Thyroid gland (tissue), 4 donors: ENCODE measurements at regions not wholly inside any gene's neighbourhood (a gene's known extent, or its start where the extent isn't known, plus 50 kb on each side); places are given as distances from the start of the nearest gene placed in this dataset.
"Not testable (repeated sequence)": the region's sequence is repeated elsewhere in the genome, so short reads cannot be mapped to it uniquely, and the experiment has no call there.

ENCODE experiments used
- DNase-seq, 2 donors: peaks; one replicate each; pipeline ENCODE4 v3.0.0-alpha.2; 2019
- H3K27ac ChIP-seq, 3 donors: fragments of 200-600 bp; sonication (generic); 1 replicate in 2 of 3; 2 replicates in 1 of 3; pipeline ENCODE4 v1.5.1; 2016 to 2019; ENCODE audit warnings: mild to moderate bottlenecking in 1 of 3, moderate library complexity in 1 of 3
- H3K27me3 ChIP-seq: fragments of 200-600 bp; sonication (generic); one replicate; pipeline ENCODE4 v1.5.1; 2019
- H3K36me3 ChIP-seq, 2 donors: fragments of 200-600 bp; sonication (generic); one replicate each; pipeline ENCODE4 v1.5.1; 2016 to 2019
- H3K4me1 ChIP-seq, 2 donors: fragments of 200-600 bp; sonication (generic); one replicate each; pipeline ENCODE4 v1.5.1; 2017 to 2019
- H3K4me3 ChIP-seq, 3 donors: fragments of 200-600 bp; sonication (generic); replicated peaks in 1 of 3; 1 replicate in 2 of 3; 2 replicates in 1 of 3; pipeline ENCODE4 v1.5.1; 2016; ENCODE audit warnings: mild to moderate bottlenecking in 1 of 3
- H3K9me3 ChIP-seq: fragments of 200-600 bp; sonication (generic); one replicate; pipeline ENCODE4 v1.5.1; 2017
- POLR2A ChIP-seq, 2 donors: fragments of 450-650 bp; IDR thresholded peaks; one replicate each; pipeline ENCODE4 v1.6.1; 2017; ENCODE audit warnings: antibody characterized with exemption in 2 of 2, mild to moderate bottlenecking in 2 of 2, moderate library complexity in 1 of 2
- WGBS, 2 donors: methylation state at CpG; one replicate each; pipeline ENCODE4 v1.1.5; 2017; 5-methylcytosine and 5-hydroxymethylcytosine counted together
- intact Hi-C: fragments of 100-400 bp; cut with DNase I; formaldehyde crosslinking; loops from one replicate; pipeline ENCODE4 v1.15.1; 2023
- TF ChIP-seq, protein P1 (sequence below), 6 experiments: fragments of 200-600 bp in 3 of 6; fragments of 450-650 bp in 3 of 6; sonication (generic) in 3 of 6; IDR thresholded peaks; one replicate each; pipeline ENCODE4 v1.5.1; 2016 to 2019; ENCODE audit warnings: antibody characterized with exemption in 6 of 6, mild to moderate bottlenecking in 2 of 6, inconsistent platforms in 1 of 6, moderate library complexity in 1 of 6

- Histone ChIP-seq H3K36me3 (no peaks in the 10 kb centered on the region), H3K27me3 (no peaks in the 10 kb centered on the region), H3K27ac (no peak overlapping the region), H3K4me3 (no peak overlapping the region), H3K9me3 (no peaks in the 10 kb centered on the region), H3K4me1 (no peaks in the 10 kb centered on the region)
- no peak for TF ChIP-seq POLR2A (IDR thresholded peaks at IDR 0.05)
- TF ChIP-seq, protein P1, sequence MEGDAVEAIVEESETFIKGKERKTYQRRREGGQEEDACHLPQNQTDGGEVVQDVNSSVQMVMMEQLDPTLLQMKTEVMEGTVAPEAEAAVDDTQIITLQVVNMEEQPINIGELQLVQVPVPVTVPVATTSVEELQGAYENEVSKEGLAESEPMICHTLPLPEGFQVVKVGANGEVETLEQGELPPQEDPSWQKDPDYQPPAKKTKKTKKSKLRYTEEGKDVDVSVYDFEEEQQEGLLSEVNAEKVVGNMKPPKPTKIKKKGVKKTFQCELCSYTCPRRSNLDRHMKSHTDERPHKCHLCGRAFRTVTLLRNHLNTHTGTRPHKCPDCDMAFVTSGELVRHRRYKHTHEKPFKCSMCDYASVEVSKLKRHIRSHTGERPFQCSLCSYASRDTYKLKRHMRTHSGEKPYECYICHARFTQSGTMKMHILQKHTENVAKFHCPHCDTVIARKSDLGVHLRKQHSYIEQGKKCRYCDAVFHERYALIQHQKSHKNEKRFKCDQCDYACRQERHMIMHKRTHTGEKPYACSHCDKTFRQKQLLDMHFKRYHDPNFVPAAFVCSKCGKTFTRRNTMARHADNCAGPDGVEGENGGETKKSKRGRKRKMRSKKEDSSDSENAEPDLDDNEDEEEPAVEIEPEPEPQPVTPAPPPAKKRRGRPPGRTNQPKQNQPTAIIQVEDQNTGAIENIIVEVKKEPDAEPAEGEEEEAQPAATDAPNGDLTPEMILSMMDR (IDR thresholded peaks at IDR 0.05), result no peak
- intact Hi-C loops, result no loop called here
- 83 to 87% methylated on average over 7 of the region's 7 CpGs for WGBS, 2 donors
- DNase-seq, result no peak
Measured at GRCh38 chr10:16156681-16157080, 280.1 kb upstream of the PTER start.

- intact Hi-C loops, DNase-seq: not testable (repeated sequence)
- WGBS, 2 donors, result 80 to 81% methylated on average over 3 of the region's 3 CpGs
Measured at GRCh38 chr10:16165067-16165466, 271.7 kb upstream of the PTER start.

DNA sequence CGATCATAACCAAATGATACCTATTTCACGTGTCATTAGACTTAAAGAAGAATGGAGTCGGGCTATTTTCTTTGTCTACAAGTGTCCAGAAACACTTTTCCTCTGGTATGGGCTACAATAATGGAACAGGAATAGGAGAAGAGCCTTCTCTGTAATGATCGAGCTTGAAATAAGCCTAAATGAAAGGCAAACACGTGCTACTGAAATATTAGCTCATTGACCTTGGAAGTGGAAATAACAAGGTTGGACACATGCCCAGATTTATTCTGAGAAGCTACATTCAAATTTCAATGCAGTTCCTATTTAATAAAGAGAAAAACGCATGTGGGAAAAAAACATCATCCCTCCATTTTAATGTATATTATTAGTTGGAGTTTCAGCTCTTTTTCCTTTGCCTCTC is 254.7 kb upstream of the PTER start:
- TF ChIP-seq, protein P1 (IDR thresholded peaks at IDR 0.05), result no peak
- no peak for TF ChIP-seq POLR2A (IDR thresholded peaks at IDR 0.05)
- intact Hi-C loops, result no loop called here
- DNase-seq, result no peak

More at GRCh38 chr10:16165067-16165466, 271.7 kb upstream of the PTER start:
- H3K4me1 ChIP-seq, H3K36me3 ChIP-seq, H3K27me3 ChIP-seq, H3K27ac ChIP-seq, H3K4me3 ChIP-seq, H3K9me3 ChIP-seq: not testable (repeated sequence)

DNA sequence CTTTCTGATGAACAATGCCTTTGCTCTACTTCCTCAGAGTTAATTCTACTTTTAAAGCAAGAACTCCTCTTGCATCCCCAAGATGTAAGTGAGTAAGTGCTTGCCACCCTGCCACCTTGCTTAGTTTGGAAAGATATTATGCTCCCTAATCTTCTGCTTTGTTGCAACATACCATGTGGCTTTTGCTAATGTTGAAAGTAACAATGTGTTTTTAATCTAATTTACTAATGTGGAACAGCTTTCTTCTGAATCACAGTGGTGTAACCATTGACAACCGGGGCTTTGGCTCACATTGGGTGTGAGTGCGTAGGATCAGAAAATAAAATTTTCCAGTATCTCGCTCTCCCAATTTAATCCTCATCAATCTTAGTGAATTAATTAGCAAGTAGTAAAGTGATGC is 254.1 kb upstream of the PTER start:
- Histone ChIP-seq H3K4me3 (no peak overlapping the region), H3K36me3 (no peaks in the 10 kb centered on the region), H3K27me3 (no peaks in the 10 kb centered on the region), H3K27ac (no peak overlapping the region), H3K9me3 (no peaks in the 10 kb centered on the region), H3K4me1 (no peaks in the 10 kb centered on the region)
- no peak for DNase-seq
- 80 to 91% methylated on average over 3 of the region's 3 CpGs for WGBS, 2 donors
- TF ChIP-seq, protein P1 (IDR thresholded peaks at IDR 0.05), result no peak
- no peak for TF ChIP-seq POLR2A (IDR thresholded peaks at IDR 0.05)
- intact Hi-C loops, result no loop called here

More for the DNA sequence above, 254.7 kb upstream of the PTER start:
- 73 to 77% methylated on average over 6 of the region's 6 CpGs for WGBS, 2 donors
- H3K27me3 ChIP-seq, result no peaks in the 10 kb centered on the region
- H3K4me1 ChIP-seq, result no peaks in the 10 kb centered on the region
- H3K9me3 ChIP-seq, result no peaks in the 10 kb centered on the region
- H3K36me3 ChIP-seq, result no peaks in the 10 kb centered on the region
- H3K27ac ChIP-seq, result no peak overlapping the region
- no peak overlapping the region for H3K4me3 ChIP-seq

DNA sequence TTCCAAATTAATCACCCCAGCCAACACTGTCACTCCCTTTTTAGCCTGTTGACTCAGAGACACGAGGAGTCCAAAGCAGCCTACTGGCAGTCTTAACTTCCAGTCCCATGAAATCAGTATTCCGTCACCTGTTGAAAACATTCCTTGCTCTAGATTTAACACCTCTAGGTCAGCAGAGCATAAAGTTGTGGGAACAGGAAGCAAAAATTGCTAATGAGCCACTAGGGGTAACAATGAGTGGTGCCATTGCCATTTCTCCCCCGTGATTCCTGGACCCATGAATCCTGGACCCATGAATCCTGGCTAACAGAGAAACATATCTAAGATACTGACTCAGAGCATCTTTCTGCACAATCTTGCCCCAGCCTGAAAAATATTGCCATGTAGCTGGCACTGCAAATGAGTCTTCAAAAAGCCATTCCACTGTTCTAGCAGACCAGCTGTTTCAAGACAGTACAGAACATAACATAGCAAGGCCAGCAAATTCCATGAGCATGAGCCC is 252.7 kb upstream of the PTER start:
- Histone ChIP-seq H3K4me1 (no peaks in the 10 kb centered on the region), H3K36me3 (no peaks in the 10 kb centered on the region), H3K9me3 (no peaks in the 10 kb centered on the region), H3K27me3 (no peaks in the 10 kb centered on the region), H3K27ac (no peak overlapping the region), H3K4me3 (no peak overlapping the region)
- no peak for DNase-seq
- intact Hi-C loops, result no loop called here
- 89% methylated on average over 3 of the region's 3 CpGs for WGBS, 2 donors
- TF ChIP-seq POLR2A (IDR thresholded peaks at IDR 0.05), result no peak
- TF ChIP-seq, protein P1 (IDR thresholded peaks at IDR 0.05), result no peak

DNA sequence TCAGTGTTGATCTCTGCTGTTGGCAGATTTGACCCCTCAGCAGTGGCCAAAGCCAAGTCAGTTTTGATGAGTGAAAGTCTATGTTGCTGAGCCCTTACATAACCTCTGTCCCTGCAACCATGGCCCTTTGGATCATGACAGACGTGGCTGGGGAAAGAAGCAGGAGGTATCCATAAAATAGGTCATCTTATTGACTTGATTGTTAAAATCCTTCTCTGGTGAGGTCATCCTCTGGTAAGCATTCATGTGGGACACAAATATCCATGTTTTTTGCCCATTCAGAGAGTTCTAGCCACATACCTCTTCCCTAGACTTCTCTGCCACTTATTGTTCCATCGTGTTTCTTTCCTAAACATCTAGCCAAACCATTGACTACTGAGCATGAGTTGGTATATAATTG is 251.9 kb upstream of the PTER start:
- WGBS, 2 donors, result 67 to 79% methylated on average over 2 of the region's 2 CpGs
- intact Hi-C loops, result no loop called here

More for the DNA sequence above, 251.9 kb upstream of the PTER start:
- H3K4me3 ChIP-seq, result no peak overlapping the region
- H3K4me1 ChIP-seq, result no peaks in the 10 kb centered on the region
- H3K27ac ChIP-seq, result no peak overlapping the region
- no peaks in the 10 kb centered on the region for H3K9me3 ChIP-seq
- no peak for DNase-seq
- H3K27me3 ChIP-seq, result no peaks in the 10 kb centered on the region
- TF ChIP-seq POLR2A (IDR thresholded peaks at IDR 0.05), result no peak
- TF ChIP-seq, protein P1 (IDR thresholded peaks at IDR 0.05), result no peak
- H3K36me3 ChIP-seq, result no peaks in the 10 kb centered on the region
